ENCODE measurements at regions not wholly inside any gene's neighbourhood (a gene's known extent, or its start where the extent isn't known, plus 50 kb on each side); places are given as distances from the start of the nearest gene placed in this dataset.

DNA sequence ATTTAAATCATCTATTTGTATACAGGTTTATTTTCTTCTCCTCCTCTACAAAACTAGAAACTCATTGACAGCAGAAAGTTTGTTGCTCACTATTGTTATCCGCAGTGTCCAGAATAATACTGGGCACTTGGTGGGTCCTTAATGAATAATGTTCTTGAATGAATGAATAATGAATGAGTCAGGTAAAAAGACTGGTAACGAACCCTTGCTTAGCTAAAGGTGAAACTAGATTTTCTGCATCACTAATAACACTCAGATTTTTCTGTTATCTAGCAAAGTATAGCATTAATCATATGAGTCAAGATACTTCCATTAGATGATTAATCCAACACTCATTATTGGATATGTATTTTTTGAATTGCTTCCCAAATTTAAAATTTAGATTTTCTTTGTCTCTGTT, 953.2 kb downstream of the SORCS3 start:
- BruUV-seq (replicated peaks) = no TSS peak
- WGBS, 2 experiments (ENCODE audit: extremely low coverage in 2 of 2, insufficient read length in 1 of 2) = no CpG with 5 or more reads among the region's 2 CpGs
- DNase-seq (no peak), ATAC-seq (ENCODE audit: low read depth) (no peak)
- Histone ChIP-seq H3K27ac (ENCODE audit: insufficient read depth, low read length) (no peak overlapping the region), H3K79me1 (ENCODE audit: low read depth in 1 of 2, low read length in 2 of 2) (no peaks in the 10 kb centered on the region), H4K5ac (ENCODE audit: low read depth, low read length) (no peak overlapping the region), H3K4me1 (ENCODE audit: control insufficient read depth, insufficient read depth, low read length) (no peaks in the 10 kb centered on the region), H3K27me3 (ENCODE audit: control insufficient read depth, insufficient read depth, low read length) (no peaks in the 10 kb centered on the region), H2BK20ac (ENCODE audit: low read depth, low read length) (no peak overlapping the region), H3K14ac (replicated peaks; ENCODE audit: low read depth, low read length) (no peak overlapping the region), H3K9me1 (ENCODE audit: insufficient read depth, low read length) (no peaks in the 10 kb centered on the region), H4K20me1 (ENCODE audit: insufficient read depth, low read length) (no peaks in the 10 kb centered on the region), H2AFZ (replicated peaks; ENCODE audit: low read length, poor library complexity) (no peak overlapping the region), H3K18ac (ENCODE audit: low read depth, low read length) (no peak overlapping the region), H2BK5ac (ENCODE audit: low read depth, low read length, poor library complexity, severe bottlenecking) (no peak overlapping the region), H3K4ac (ENCODE audit: low read depth, low read length) (no peak overlapping the region), H3K4me3 (ENCODE audit: insufficient read depth, low read depth, low read length) (no peak overlapping the region), H3K4me2 (ENCODE audit: low read depth, low read length) (no peak overlapping the region), H3K56ac (ENCODE audit: extremely low read depth, insufficient read depth, low read length) (no peak overlapping the region), H3K23ac (ENCODE audit: low read depth, low read length) (no peak overlapping the region), H3K36me3 (ENCODE audit: control insufficient read depth, insufficient read depth, low read length) (no peaks in the 10 kb centered on the region), H3K9me3 (ENCODE audit: control insufficient read depth, insufficient read depth, low read length) (no peaks in the 10 kb centered on the region), H2BK15ac (ENCODE audit: low read depth, low read length) (no peak overlapping the region), H4K91ac (ENCODE audit: insufficient read depth, low read depth, low read length) (no peak overlapping the region), H4K8ac (ENCODE audit: low read depth in 2 of 2, low read length in 2 of 2) (no peak overlapping the region), H2AK9ac (replicated peaks; ENCODE audit: low read depth, low read length, poor library complexity) (no peak overlapping the region), H2AK5ac (ENCODE audit: low read depth, low read length) (no peak overlapping the region), H3K9ac (ENCODE audit: low read depth, low read length) (no peak overlapping the region), H2BK120ac (ENCODE audit: low read depth, low read length) (no peak overlapping the region)
- in situ Hi-C loops (cut with MboI; ENCODE audit: low sequenced_read_pairs) (no loop called here), intact Hi-C loops (cut with micrococcal nuclease) (no loop called here), dilution Hi-C loops (cut with HindIII; ENCODE audit: low sequenced_read_pairs, unreplicated experiment) (no loop called here)
- TF ChIP-seq RAD21 (IDR thresholded peaks at IDR 0.05; ENCODE audit: low read length) = no peak
- TF ChIP-seq SMC3 (IDR thresholded peaks at IDR 0.05; ENCODE audit: low read depth, low read length) = no peak
- no peak for TF ChIP-seq FOS (IDR thresholded peaks at IDR 0.05; ENCODE audit: low read depth, low read length)
- no peak for TF ChIP-seq CEBPB (IDR thresholded peaks at IDR 0.05; ENCODE audit: low read depth, low read length)
- no peak for TF ChIP-seq MXI1 (IDR thresholded peaks at IDR 0.05; ENCODE audit: borderline replicate concordance, low read depth, low read length)
- TF ChIP-seq, protein P1, sequence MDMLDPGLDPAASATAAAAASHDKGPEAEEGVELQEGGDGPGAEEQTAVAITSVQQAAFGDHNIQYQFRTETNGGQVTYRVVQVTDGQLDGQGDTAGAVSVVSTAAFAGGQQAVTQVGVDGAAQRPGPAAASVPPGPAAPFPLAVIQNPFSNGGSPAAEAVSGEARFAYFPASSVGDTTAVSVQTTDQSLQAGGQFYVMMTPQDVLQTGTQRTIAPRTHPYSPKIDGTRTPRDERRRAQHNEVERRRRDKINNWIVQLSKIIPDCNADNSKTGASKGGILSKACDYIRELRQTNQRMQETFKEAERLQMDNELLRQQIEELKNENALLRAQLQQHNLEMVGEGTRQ (IDR thresholded peaks at IDR 0.05; ENCODE audit: low read depth, low read length) = no peak
- TF ChIP-seq BHLHE40 (IDR thresholded peaks at IDR 0.05; ENCODE audit: low read depth, low read length) = no peak
- TF ChIP-seq, protein P2, sequence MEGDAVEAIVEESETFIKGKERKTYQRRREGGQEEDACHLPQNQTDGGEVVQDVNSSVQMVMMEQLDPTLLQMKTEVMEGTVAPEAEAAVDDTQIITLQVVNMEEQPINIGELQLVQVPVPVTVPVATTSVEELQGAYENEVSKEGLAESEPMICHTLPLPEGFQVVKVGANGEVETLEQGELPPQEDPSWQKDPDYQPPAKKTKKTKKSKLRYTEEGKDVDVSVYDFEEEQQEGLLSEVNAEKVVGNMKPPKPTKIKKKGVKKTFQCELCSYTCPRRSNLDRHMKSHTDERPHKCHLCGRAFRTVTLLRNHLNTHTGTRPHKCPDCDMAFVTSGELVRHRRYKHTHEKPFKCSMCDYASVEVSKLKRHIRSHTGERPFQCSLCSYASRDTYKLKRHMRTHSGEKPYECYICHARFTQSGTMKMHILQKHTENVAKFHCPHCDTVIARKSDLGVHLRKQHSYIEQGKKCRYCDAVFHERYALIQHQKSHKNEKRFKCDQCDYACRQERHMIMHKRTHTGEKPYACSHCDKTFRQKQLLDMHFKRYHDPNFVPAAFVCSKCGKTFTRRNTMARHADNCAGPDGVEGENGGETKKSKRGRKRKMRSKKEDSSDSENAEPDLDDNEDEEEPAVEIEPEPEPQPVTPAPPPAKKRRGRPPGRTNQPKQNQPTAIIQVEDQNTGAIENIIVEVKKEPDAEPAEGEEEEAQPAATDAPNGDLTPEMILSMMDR (conservative IDR thresholded peaks at IDR 0.05; ENCODE audit: low read depth, low read length) = no peak
- no peak for TF ChIP-seq RFX5 (IDR thresholded peaks at IDR 0.05; ENCODE audit: low read depth, low read length)
- no peak for TF ChIP-seq NFE2L2 (IDR thresholded peaks at IDR 0.05; ENCODE audit: low read depth, low read length)
- TF ChIP-seq CHD1 (IDR thresholded peaks at IDR 0.05; ENCODE audit: low read depth, low read length) = no peak
- TF ChIP-seq MAZ (IDR thresholded peaks at IDR 0.05; ENCODE audit: borderline replicate concordance, low read depth, low read length) = no peak
- TF ChIP-seq POLR2A (IDR thresholded peaks at IDR 0.05; ENCODE audit: low read depth, low read length) = no peak
- TF ChIP-seq, protein P3, sequence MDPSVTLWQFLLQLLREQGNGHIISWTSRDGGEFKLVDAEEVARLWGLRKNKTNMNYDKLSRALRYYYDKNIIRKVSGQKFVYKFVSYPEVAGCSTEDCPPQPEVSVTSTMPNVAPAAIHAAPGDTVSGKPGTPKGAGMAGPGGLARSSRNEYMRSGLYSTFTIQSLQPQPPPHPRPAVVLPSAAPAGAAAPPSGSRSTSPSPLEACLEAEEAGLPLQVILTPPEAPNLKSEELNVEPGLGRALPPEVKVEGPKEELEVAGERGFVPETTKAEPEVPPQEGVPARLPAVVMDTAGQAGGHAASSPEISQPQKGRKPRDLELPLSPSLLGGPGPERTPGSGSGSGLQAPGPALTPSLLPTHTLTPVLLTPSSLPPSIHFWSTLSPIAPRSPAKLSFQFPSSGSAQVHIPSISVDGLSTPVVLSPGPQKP (IDR thresholded peaks at IDR 0.05; ENCODE audit: borderline replicate concordance, low read depth, low read length) = no peak
- CTCF ChIA-PET = no interaction called here
- POLR2A ChIA-PET (ENCODE audit: unreplicated experiment) = no interaction called here
